Lower lobe of right lung (tissue), 2 donors: ENCODE measurements at regions not wholly inside any gene's neighbourhood (a gene's known extent, or its start where the extent isn't known, plus 50 kb on each side); places are given as distances from the start of the nearest gene placed in this dataset.

Experiments used
- ATAC-seq, 2 donors: fragments of 200-7000 bp; cut with Tn5 transposase; one replicate each; pipeline ENCODE4 v1.9.1; 2020 to 2022; ENCODE audit warnings: mild to moderate bottlenecking in 2 of 2, moderate library complexity in 2 of 2
- DNase-seq: peaks from one replicate; pipeline ENCODE4 v3.0.0-alpha.2; 2020
- H3K27ac ChIP-seq: fragments of 200-600 bp; one replicate; pipeline ENCODE4 v1.8.0; 2022
- H3K27me3 ChIP-seq: fragments of 200-600 bp; one replicate; pipeline ENCODE4 v1.8.0; 2022; ENCODE audit warnings: low read depth
- H3K36me3 ChIP-seq: fragments of 200-600 bp; one replicate; pipeline ENCODE4 v1.8.0; 2022; ENCODE audit warnings: mild to moderate bottlenecking
- H3K4me1 ChIP-seq: fragments of 200-600 bp; one replicate; pipeline ENCODE4 v1.8.0; 2022
- H3K4me3 ChIP-seq: fragments of 200-600 bp; one replicate; pipeline ENCODE4 v1.8.0; 2022; ENCODE audit warnings: mild to moderate bottlenecking
- H3K9me3 ChIP-seq: fragments of 200-600 bp; one replicate; pipeline ENCODE4 v1.8.0; 2022
- intact Hi-C: fragments of 100-400 bp; cut with DNase I; formaldehyde crosslinking; loops from one replicate; pipeline ENCODE4 v1.11.0; 2022
- TF ChIP-seq, protein P1 (sequence below): fragments of 200-600 bp; IDR thresholded peaks from one replicate; pipeline ENCODE4 v1.8.0; 2022; ENCODE audit warnings: antibody characterized with exemption, mild to moderate bottlenecking
- donor health status: DM: no; HTN: yes; CAD: no; lungs with severe emphysema.

- Histone ChIP-seq H3K4me1 (no peaks in the 10 kb centered on the region), H3K36me3 (no peaks in the 10 kb centered on the region), H3K9me3 (no peaks in the 10 kb centered on the region), H3K4me3 (no peak overlapping the region), H3K27ac (no peak overlapping the region), H3K27me3 (no peaks in the 10 kb centered on the region)
- DNase-seq (no peak), ATAC-seq (no peak)
- TF ChIP-seq, protein P1, sequence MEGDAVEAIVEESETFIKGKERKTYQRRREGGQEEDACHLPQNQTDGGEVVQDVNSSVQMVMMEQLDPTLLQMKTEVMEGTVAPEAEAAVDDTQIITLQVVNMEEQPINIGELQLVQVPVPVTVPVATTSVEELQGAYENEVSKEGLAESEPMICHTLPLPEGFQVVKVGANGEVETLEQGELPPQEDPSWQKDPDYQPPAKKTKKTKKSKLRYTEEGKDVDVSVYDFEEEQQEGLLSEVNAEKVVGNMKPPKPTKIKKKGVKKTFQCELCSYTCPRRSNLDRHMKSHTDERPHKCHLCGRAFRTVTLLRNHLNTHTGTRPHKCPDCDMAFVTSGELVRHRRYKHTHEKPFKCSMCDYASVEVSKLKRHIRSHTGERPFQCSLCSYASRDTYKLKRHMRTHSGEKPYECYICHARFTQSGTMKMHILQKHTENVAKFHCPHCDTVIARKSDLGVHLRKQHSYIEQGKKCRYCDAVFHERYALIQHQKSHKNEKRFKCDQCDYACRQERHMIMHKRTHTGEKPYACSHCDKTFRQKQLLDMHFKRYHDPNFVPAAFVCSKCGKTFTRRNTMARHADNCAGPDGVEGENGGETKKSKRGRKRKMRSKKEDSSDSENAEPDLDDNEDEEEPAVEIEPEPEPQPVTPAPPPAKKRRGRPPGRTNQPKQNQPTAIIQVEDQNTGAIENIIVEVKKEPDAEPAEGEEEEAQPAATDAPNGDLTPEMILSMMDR: no peak
- intact Hi-C loops: no loop called here
Observed at GRCh38 chr1:168825820-168826219, 96.8 kb upstream of the DPT start.

- no peaks in the 10 kb centered on the region for H3K27me3 ChIP-seq
Observed at GRCh38 chr1:168826269-168826668, 97.3 kb upstream of the DPT start.

DNA sequence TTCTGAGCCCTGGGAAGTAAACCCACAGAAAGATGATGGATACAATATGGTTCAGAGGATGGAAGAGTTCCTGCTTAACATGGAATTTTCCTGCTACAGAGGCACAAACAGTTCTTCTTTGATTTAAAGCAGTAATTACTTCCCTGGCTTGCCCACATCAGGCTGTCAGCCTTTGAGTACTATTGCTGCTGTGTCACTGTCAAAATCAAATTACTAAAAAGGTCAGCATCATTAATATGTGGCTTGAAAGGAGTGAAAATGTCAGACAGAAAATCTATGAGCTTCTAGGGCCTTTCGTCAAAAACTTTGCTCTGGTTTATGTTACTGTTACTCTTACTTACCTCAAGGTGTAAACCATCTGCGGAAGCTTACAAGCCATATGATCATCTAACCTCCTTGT, 98.6 kb upstream of the DPT start:
- Histone ChIP-seq H3K9me3 (no peaks in the 10 kb centered on the region), H3K36me3 (no peaks in the 10 kb centered on the region), H3K4me3 (no peak overlapping the region), H3K27ac (no peak overlapping the region), H3K27me3 (no peaks in the 10 kb centered on the region), H3K4me1 (no peaks in the 10 kb centered on the region)
- intact Hi-C loops: no loop called here
- DNase-seq (no peak), ATAC-seq (no peak)
- TF ChIP-seq, protein P1: no peak

More at GRCh38 chr1:168826269-168826668, 97.3 kb upstream of the DPT start:
- Histone ChIP-seq H3K27ac (no peak overlapping the region), H3K36me3 (no peaks in the 10 kb centered on the region), H3K9me3 (no peaks in the 10 kb centered on the region), H3K4me1 (no peaks in the 10 kb centered on the region), H3K4me3 (no peak overlapping the region)
- no peak for ATAC-seq
- TF ChIP-seq, protein P1: no peak
- intact Hi-C loops: no loop called here
- no peak for DNase-seq

- Histone ChIP-seq H3K4me3 (no peak overlapping the region), H3K27me3 (no peaks in the 10 kb centered on the region), H3K9me3 (no peaks in the 10 kb centered on the region), H3K4me1 (no peaks in the 10 kb centered on the region), H3K36me3 (no peaks in the 10 kb centered on the region), H3K27ac (no peak overlapping the region)
- ATAC-seq (no peak), DNase-seq (no peak)
- intact Hi-C loops: loop anchor here (10.0 kb wide), 1 partner anchor 275 kb away; the partner anchor contains the start of gene ATP1B1
- TF ChIP-seq, protein P1: no peak
Observed at GRCh38 chr1:168829876-168830275, 100.9 kb upstream of the DPT start.

DNA sequence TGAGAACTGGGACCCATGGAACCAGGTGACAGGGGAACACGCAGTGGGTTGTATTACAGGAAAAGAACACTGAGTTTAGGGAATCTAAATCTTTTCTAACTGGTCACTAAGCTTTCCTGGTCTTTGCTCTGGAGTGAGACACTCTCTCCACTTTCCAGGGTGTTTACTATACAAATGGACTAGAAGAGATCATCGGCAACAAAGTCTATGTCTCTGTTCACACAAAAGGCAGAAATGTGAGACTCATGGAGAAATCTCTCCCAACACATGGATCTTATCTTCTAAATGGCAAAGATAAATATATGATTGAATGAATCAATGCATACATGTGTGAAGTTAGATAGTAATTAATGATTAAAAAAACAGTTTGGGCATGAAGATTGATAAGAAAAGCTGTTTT, 101.6 kb upstream of the DPT start:
- intact Hi-C loops: loop anchor here (10.0 kb wide), 1 partner anchor 274 kb away; the partner anchor contains the start of gene ATP1B1
- H3K9me3 ChIP-seq: no peaks in the 10 kb centered on the region
- no peak overlapping the region for H3K27ac ChIP-seq
- H3K36me3 ChIP-seq: no peaks in the 10 kb centered on the region
- DNase-seq (no peak), ATAC-seq (no peak)
- no peaks in the 10 kb centered on the region for H3K4me1 ChIP-seq
- TF ChIP-seq, protein P1: no peak
- no peaks in the 10 kb centered on the region for H3K27me3 ChIP-seq
- no peak overlapping the region for H3K4me3 ChIP-seq

DNA sequence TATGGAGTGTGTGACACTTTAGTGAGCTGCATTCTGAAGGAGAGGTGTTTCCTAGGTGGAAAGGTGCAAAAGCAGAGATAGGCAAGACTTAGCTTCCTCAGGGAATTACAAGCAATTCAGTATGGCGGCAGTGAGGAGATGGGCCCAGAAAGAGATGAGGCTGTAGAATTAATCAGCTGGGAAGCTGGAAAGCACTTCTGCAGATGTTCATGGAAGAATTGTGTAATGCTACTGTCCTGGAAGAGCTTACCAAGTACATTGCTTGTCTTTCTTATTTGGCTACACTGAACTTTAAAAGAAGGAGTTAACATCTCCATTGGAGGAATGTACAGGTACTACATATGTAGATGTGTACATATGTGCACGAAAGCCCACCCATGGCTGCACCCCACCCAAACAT, 103.7 kb upstream of the DPT start:
- intact Hi-C loops: loop anchor here (10.0 kb wide), 1 partner anchor 272 kb away; the partner anchor contains the start of gene ATP1B1
- Histone ChIP-seq H3K4me3 (no peak overlapping the region), H3K27me3 (no peaks in the 10 kb centered on the region), H3K27ac (no peak overlapping the region), H3K9me3 (no peaks in the 10 kb centered on the region), H3K4me1 (no peaks in the 10 kb centered on the region), H3K36me3 (no peaks in the 10 kb centered on the region)
- no peak for ATAC-seq
- TF ChIP-seq, protein P1: no peak
- DNase-seq: no peak
